ENCODE measurements at regions not wholly inside any gene's neighbourhood (a gene's known extent, or its start where the extent isn't known, plus 50 kb on each side); places are given as distances from the start of the nearest gene placed in this dataset.

- TF ChIP-seq CTCF (IDR thresholded peaks at IDR 0.05; ENCODE audit: low read length) (no peak), EZH2 (IDR thresholded peaks at IDR 0.05; ENCODE audit: borderline replicate concordance, low read length) (no peak)
These were observed 197.8 kb upstream of the PZP start for GRCh38 chr12:9405886-9406563.
